Transverse colon (tissue), 4 donors: ENCODE measurements at regions not wholly inside any gene's neighbourhood (a gene's known extent, or its start where the extent isn't known, plus 50 kb on each side); places are given as distances from the start of the nearest gene placed in this dataset.
"Not testable (repeated sequence)": the region's sequence is repeated elsewhere in the genome, so short reads cannot be mapped to it uniquely, and the experiment has no call there.

ENCODE experiments used
- EP300 ChIP-seq: sonication (generic); formaldehyde crosslinking; IDR thresholded peaks from one replicate; pipeline ENCODE4 v1.6.1; 2017; ENCODE audit warnings: antibody characterized with exemption, low read depth
- POLR2A ChIP-seq: fragments of 450-650 bp; IDR thresholded peaks from one replicate; pipeline ENCODE4 v1.6.1; 2016; ENCODE audit warnings: antibody characterized with exemption, mild to moderate bottlenecking, moderate library complexity
- POLR2AphosphoS5 ChIP-seq, 3 donors: sonication (generic); formaldehyde crosslinking; IDR thresholded peaks; one replicate each; pipeline ENCODE4 v1.6.1; 2016; ENCODE audit warnings: antibody characterized with exemption in 3 of 3
- TF ChIP-seq, protein P1 (sequence below), 5 experiments: fragments of 200-600 bp in 3 of 5; fragments of 450-650 bp in 2 of 5; sonication (generic) in 3 of 5; IDR thresholded peaks; 1 replicate in 2 of 5; 2 replicates in 3 of 5; pipeline ENCODE4 v1.5.1; 2016 to 2017; ENCODE audit warnings: antibody characterized with exemption in 5 of 5, inconsistent platforms in 3 of 5, mild to moderate bottlenecking in 2 of 5, moderate library complexity in 1 of 5

DNA sequence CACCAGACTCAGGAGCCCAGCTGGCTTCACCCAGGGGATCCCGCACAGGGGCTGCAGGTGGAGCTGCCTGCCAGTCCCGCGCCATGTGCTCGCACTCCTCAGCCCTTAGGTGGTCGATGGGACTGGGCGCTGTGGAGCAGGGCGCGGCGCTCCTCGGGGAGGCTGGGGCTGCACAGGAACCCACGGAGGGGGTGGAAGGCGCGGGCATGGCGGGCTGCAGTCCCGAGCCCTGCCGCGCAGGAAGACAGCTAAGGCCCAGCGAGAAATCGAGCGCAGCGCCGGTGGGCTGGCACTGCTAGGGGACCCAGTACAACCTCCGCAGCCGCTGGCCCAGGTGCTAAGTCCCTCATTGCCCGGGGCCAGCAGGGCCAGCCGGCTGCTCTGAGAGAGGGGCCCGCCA is 202.9 kb downstream of the SPANXN4 start:
- TF ChIP-seq, protein P1, sequence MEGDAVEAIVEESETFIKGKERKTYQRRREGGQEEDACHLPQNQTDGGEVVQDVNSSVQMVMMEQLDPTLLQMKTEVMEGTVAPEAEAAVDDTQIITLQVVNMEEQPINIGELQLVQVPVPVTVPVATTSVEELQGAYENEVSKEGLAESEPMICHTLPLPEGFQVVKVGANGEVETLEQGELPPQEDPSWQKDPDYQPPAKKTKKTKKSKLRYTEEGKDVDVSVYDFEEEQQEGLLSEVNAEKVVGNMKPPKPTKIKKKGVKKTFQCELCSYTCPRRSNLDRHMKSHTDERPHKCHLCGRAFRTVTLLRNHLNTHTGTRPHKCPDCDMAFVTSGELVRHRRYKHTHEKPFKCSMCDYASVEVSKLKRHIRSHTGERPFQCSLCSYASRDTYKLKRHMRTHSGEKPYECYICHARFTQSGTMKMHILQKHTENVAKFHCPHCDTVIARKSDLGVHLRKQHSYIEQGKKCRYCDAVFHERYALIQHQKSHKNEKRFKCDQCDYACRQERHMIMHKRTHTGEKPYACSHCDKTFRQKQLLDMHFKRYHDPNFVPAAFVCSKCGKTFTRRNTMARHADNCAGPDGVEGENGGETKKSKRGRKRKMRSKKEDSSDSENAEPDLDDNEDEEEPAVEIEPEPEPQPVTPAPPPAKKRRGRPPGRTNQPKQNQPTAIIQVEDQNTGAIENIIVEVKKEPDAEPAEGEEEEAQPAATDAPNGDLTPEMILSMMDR (IDR thresholded peaks at IDR 0.05), result not testable (repeated sequence)
- TF ChIP-seq POLR2AphosphoS5 (IDR thresholded peaks at IDR 0.05); POLR2A; EP300: not testable (repeated sequence)
